ENCODE measurements at regions not wholly inside any gene's neighbourhood (a gene's known extent, or its start where the extent isn't known, plus 50 kb on each side); places are given as distances from the start of the nearest gene placed in this dataset.

DNA sequence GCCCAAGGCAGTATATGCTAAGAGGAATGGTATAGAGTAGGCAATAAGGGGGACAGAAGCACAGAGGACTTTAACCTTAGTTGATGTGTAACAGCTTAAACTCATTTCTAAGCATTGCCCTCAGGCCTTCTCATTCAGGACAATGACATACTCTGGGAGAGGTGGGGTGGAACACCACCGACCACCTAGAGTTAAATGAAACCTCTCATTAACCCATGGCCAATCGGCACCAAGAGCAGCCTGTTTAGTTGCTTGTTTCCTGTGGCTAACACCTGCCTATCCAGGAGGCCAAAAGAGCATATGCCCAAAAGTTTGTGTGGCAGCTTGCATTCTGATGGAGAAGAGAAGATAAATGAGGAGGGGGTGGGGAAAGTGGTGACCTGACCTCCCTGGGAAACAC, 50.0 kb downstream of the PABIR2 start:
- DNase-seq (ENCODE audit: low read depth in 3 of 3) = no peak

DNA sequence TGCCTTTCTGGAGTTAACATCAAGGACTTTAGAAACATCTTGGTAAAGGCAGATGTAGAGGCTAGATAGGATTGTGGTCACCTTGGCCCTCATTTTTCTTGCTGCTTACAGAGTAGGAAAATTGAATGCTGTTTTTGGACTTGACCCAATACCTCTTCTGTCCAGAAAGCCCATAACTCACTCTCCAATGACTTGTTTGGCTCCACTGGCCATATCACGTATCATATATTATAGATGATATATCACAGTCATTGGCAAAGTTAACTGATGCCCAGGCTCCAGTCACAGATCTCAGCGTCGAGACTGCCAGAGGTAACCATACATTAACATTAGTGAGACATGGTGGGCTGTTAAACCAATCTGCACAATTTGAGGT, 50.6 kb downstream of the PABIR2 start:
- no peak for DNase-seq (ENCODE audit: low read depth in 3 of 3)

DNA sequence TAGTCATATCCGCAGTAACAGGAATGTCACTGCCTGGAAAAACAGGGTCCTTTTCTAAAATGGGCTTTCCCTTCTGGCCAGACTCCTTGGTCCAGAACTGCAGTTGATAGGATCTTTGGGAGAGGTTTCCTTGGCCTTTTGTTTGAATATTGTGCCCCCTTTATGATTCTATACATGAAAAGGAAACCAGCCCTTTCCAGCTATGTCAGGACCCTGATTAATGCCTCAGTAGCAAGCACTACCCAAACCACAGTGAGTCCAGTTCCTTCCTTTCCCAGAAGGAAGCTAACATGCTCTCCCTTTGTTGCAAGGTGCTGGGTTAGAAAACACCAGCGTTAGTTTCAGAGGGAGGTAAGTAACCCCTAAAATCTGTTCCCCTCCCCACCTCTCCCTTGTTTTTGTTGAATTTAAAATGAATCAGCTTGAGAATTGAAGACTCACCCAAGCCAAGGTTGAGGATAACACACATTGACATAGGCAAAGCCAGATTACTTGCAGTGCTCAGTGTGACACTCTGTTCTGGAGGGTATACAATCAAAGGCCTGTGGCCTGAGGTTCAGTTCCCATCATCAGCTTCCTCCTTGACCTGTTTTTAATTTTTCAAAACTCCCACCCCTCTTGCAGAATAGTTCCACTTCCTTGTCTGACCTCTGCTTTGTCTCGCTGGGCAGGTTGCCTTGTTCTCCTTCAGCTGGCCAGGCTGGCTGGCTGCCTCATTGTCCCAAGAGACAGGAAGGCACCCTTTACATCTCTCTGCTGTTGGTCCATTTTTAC, 51.2 kb downstream of the PABIR2 start:
- DNase-seq (ENCODE audit: low read depth in 3 of 3) = no peak

- DNase-seq (ENCODE audit: low read depth in 3 of 3) = no peak
Observed at GRCh38 chrX:134743091-134743490, 53.9 kb downstream of the PABIR2 start.

- no peak for DNase-seq (ENCODE audit: low read depth in 3 of 3)
Observed at GRCh38 chrX:134742573-134742972, 54.4 kb downstream of the PABIR2 start.

GRCh38 chrX:134741746-134742145, 55.3 kb downstream of the PABIR2 start:
- DNase-seq (ENCODE audit: low read depth in 3 of 3) = no peak

GRCh38 chrX:134738986-134739740, 57.8 kb downstream of the PABIR2 start:
- DNase-seq (ENCODE audit: low read depth in 3 of 3) = no peak

- no peak for DNase-seq (ENCODE audit: low read depth in 3 of 3)
Observed at GRCh38 chrX:134738445-134738844, 58.6 kb downstream of the PABIR2 start.

- no peak for DNase-seq (ENCODE audit: low read depth in 3 of 3)
Observed at GRCh38 chrX:134737721-134738369, 59.2 kb downstream of the PABIR2 start.

- DNase-seq (ENCODE audit: low read depth in 3 of 3) = no peak
Observed at GRCh38 chrX:134737061-134737460, 59.9 kb downstream of the PABIR2 start.

- DNase-seq (ENCODE audit: low read depth in 3 of 3) = no peak
Observed at GRCh38 chrX:134736356-134736755, 60.6 kb downstream of the PABIR2 start.

- DNase-seq (ENCODE audit: low read depth in 3 of 3) = no peak
Observed at GRCh38 chrX:134735015-134735414, 62.0 kb downstream of the PABIR2 start.

DNA sequence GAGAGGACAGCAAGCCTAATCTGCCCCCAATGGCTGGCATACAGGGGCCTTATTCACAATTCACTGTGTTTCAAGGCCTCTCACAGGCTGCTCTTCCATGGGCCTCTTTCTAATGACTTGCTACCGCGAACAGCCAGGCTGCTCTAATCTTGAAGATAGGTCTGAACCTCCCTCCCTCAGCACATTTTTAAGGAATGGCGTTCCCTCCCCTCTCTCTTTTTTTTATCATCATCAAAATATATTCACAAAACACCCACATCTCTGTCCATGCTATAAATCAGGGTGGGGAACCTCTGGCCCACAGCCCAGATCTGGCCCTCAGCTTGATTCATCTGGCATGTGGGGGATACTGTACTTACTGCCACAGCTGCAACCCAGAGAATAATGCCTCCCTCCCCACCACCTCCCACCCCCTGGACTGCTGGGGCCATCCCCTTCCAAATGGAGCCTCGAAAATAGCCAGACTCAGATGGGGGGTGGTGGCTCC, 62.5 kb downstream of the PABIR2 start:
- DNase-seq (ENCODE audit: low read depth in 3 of 3) = no peak

DNA sequence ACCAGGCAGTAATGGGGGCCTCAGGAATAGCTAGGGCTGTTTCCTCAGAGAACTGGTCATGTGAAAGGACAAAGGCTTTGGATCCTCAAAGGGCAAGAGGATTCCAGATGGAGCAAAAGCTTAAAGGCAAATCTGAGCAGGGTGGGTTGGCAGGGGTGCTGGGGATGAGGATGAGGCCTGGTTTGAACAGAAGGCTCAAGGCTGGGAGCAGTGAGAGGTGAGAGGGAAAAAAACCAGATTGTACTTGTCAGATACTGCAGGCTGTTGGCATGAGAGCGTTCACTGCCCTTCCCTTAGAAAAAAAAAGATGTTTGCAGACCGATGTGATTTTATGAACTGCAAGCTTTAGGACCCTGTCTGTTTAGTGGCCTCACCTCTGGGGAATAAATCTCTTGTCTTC, 63.4 kb downstream of the PABIR2 start:
- no peak for DNase-seq (ENCODE audit: low read depth in 3 of 3)

- no peak for DNase-seq (ENCODE audit: low read depth in 3 of 3)
Observed at GRCh38 chrX:134732676-134733075, 64.3 kb downstream of the PABIR2 start.

- DNase-seq (ENCODE audit: low read depth in 3 of 3) = no peak
Observed at GRCh38 chrX:134732152-134732551, 64.9 kb downstream of the PABIR2 start.

GRCh38 chrX:134727363-134727762, 69.1 kb upstream of the PLAC1 start:
- DNase-seq (ENCODE audit: low read depth in 3 of 3) = no peak

DNA sequence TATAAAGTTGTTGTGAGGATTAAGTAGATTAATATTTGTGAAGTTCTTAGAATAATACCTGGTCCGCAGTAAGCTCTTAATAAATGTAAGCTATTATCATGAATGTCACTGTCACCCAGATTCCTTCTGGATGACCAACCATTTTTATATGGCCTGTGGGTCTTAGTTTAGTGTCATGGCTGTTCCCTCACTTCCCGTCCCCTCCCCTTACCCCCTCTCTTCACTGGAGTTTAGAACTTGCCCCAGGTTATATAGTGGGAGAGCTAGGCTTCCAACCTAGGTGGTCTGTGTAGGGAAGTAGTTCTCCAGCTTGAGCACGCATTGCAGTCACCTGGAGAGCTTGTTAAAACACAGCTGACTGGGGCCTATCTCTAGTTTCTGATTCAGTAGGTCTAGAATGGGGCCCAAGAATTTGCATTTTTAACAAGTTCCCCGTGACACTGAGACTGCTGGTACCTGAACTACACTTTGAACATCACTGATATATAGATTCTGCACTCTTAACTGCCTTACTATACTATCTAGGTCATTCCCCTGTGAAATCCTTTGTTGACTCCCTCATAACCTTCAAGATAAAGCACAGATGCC, 66.9 kb upstream of the PLAC1 start:
- no peak for DNase-seq (ENCODE audit: low read depth in 3 of 3)

DNA sequence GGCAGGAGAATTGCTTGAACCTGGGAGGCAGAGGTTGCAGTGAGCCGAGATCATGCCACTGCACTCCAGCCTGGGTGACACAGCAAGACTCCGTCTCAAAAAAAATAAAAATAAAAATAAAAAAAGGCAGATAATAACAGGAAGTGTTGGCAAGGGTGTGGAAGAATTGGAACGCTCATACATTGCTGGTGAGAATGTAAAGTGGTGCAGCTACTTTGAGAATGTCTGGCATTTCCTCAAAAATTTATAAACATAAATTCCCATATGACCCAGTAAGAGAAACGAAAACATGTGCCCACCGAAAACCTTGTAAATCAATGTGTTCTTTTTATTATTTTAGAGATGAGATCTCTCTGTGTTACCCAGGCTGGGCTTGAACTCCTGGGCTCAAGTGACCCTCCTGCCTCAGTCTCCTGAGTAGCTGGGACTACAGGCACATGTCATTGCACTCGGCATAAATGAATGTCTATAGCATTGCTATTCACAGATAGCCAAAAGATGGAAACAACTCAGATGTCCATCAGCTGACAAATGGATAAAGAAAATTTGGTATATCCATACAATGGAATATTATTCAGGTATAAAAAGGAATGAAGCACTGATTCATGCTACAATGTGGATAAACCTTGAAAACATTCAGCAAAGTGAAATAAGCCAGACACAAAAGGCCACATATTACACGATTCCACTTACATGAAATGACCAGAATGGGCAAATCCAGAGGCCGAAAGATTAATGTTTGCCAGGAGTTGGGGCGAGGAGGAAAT, 63.7 kb upstream of the PLAC1 start:
- DNase-seq (ENCODE audit: low read depth in 3 of 3) = no peak

- DNase-seq (ENCODE audit: low read depth in 3 of 3) = peak in 1 of 3 experiments; percentile 35
Observed at GRCh38 chrX:134718966-134719317, 60.7 kb upstream of the PLAC1 start.

GRCh38 chrX:134718105-134718965, 60.1 kb upstream of the PLAC1 start:
- no peak for DNase-seq (ENCODE audit: low read depth in 3 of 3)
